ENCODE measurements at regions not wholly inside any gene's neighbourhood (a gene's known extent, or its start where the extent isn't known, plus 50 kb on each side); places are given as distances from the start of the nearest gene placed in this dataset.
"Not testable (repeated sequence)": the region's sequence is repeated elsewhere in the genome, so short reads cannot be mapped to it uniquely, and the experiment has no call there.

- H3K36me3 ChIP-seq (replicated peaks; ENCODE audit: low read depth, low read length); H3K4me1 ChIP-seq (ENCODE audit: low read length); H3K9ac ChIP-seq (ENCODE audit: low read length); H3K4me3 ChIP-seq (ENCODE audit: low read length); H3K4me2 ChIP-seq (ENCODE audit: low read length); H2AFZ ChIP-seq (ENCODE audit: low read depth, low read length); H4K20me1 ChIP-seq (ENCODE audit: insufficient read depth, low read length); H3K79me2 ChIP-seq (ENCODE audit: low read length); H3K9me3 ChIP-seq (ENCODE audit: insufficient read depth, low read length); H3K27ac ChIP-seq (ENCODE audit: low read length); H3K27me3 ChIP-seq (ENCODE audit: low read depth, low read length): not testable (repeated sequence)
Measured at GRCh38 chr21:6034124-6034678, 4487.2 kb upstream of the TPTE start.

- not testable (repeated sequence) for H4K20me1 ChIP-seq (ENCODE audit: insufficient read depth, low read length)
Measured at GRCh38 chr21:6034820-6035473, 4486.4 kb upstream of the TPTE start.

DNA sequence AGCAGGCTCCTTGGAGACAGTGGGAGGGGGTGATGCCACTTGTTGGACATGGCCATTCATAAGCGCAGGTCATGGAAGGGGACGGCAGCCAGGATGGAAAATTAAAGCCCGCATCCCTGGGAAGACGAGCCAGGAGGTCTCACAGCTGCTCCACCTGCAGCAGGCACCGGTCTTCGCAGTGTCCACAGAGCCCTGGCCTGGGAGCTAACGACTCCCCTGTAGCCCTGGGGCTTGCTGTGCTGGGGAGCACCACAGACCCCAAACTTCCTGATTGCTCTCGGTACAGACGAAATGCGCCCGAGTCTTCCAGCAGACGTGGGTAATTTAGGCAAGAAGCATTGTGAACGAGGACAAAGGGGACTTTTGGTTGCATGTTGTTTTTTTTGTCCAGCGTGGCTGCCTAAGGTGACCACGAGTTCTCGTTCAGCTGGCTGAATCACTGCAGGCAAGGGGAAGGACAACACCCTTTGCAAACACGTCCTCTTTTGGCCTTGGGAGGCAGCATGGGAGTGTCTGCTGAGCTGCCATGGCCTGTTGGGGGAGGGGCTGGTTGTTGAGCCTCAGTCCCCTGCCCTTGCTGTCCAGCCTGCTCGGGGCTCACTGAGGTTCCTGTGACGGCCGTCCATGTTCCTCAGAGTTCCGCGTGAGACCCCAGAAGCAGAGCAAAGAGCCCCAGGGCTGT is 4485.8 kb upstream of the TPTE start:
- not testable (repeated sequence) for H4K20me1 ChIP-seq (ENCODE audit: insufficient read depth, low read length); H3K4me1 ChIP-seq (ENCODE audit: low read length); H3K27me3 ChIP-seq (ENCODE audit: low read depth, low read length); H2AFZ ChIP-seq (ENCODE audit: low read depth, low read length); H3K36me3 ChIP-seq (replicated peaks; ENCODE audit: low read depth, low read length); H3K4me3 ChIP-seq (ENCODE audit: low read length); H3K9me3 ChIP-seq (ENCODE audit: insufficient read depth, low read length); H3K9ac ChIP-seq (ENCODE audit: low read length); H3K27ac ChIP-seq (ENCODE audit: low read length); H3K79me2 ChIP-seq (ENCODE audit: low read length); H3K4me2 ChIP-seq (ENCODE audit: low read length)

More at GRCh38 chr21:6034820-6035473, 4486.4 kb upstream of the TPTE start:
- H3K79me2 ChIP-seq (ENCODE audit: low read length); H3K27me3 ChIP-seq (ENCODE audit: low read depth, low read length); H3K27ac ChIP-seq (ENCODE audit: low read length); H2AFZ ChIP-seq (ENCODE audit: low read depth, low read length); H3K4me1 ChIP-seq (ENCODE audit: low read length); H3K9me3 ChIP-seq (ENCODE audit: insufficient read depth, low read length); H3K4me2 ChIP-seq (ENCODE audit: low read length); H3K4me3 ChIP-seq (ENCODE audit: low read length); H3K36me3 ChIP-seq (replicated peaks; ENCODE audit: low read depth, low read length); H3K9ac ChIP-seq (ENCODE audit: low read length): not testable (repeated sequence)

- H3K36me3 ChIP-seq (replicated peaks; ENCODE audit: low read depth, low read length); H3K27me3 ChIP-seq (ENCODE audit: low read depth, low read length); H3K9me3 ChIP-seq (ENCODE audit: insufficient read depth, low read length); H3K4me1 ChIP-seq (ENCODE audit: low read length); H4K20me1 ChIP-seq (ENCODE audit: insufficient read depth, low read length); H2AFZ ChIP-seq (ENCODE audit: low read depth, low read length); H3K27ac ChIP-seq (ENCODE audit: low read length); H3K4me2 ChIP-seq (ENCODE audit: low read length); H3K9ac ChIP-seq (ENCODE audit: low read length); H3K4me3 ChIP-seq (ENCODE audit: low read length); H3K79me2 ChIP-seq (ENCODE audit: low read length): not testable (repeated sequence)
Measured at GRCh38 chr21:6039224-6039623, 4482.2 kb upstream of the TPTE start.

GRCh38 chr21:6040095-6040494 is 4481.3 kb upstream of the TPTE start:
- not testable (repeated sequence) for H3K9ac ChIP-seq (ENCODE audit: low read length); H3K36me3 ChIP-seq (replicated peaks; ENCODE audit: low read depth, low read length); H2AFZ ChIP-seq (ENCODE audit: low read depth, low read length); H4K20me1 ChIP-seq (ENCODE audit: insufficient read depth, low read length); H3K4me2 ChIP-seq (ENCODE audit: low read length); H3K79me2 ChIP-seq (ENCODE audit: low read length); H3K4me3 ChIP-seq (ENCODE audit: low read length); H3K9me3 ChIP-seq (ENCODE audit: insufficient read depth, low read length); H3K27ac ChIP-seq (ENCODE audit: low read length); H3K27me3 ChIP-seq (ENCODE audit: low read depth, low read length); H3K4me1 ChIP-seq (ENCODE audit: low read length)

DNA sequence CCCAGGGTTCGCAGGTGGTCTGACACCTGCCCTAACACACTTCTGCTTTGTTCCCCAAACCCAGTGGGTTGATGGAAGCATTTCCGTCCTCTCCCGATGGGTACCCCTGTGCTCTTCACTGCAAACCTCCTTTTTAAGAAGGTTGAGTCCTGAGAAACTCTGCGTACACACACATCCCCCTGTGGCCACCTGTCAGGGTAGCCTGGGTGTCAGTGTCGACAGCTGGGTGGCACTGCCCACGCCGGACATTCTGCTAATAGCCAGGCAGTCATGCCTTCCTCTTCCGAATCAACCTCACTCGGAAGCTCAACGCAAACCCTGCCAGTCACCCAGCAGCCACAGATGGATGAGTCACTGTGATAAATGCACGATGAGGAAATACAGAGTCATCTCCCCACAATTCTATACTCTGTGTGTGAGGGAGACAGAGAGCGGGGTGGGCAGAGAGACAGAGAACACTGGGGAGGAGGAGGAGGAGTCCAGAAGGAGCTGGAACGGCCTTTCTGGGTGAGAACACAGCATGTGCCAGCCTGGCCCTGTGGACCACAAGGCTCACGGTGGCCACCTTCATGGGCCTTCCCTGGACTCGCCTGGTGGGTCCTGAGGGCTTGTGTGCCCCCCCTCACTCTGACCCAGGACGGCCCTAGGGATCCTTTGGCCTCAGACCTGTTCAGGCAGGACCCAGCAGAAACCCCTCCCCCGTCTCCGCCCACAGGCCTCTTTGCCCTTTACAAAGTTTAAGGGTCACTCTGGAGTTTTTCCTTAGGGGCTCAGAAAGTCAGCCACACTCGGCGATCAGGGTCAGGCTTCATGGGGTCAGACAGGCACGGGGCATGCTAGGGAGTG is 4477.7 kb upstream of the TPTE start:
- not testable (repeated sequence) for H3K9ac ChIP-seq (ENCODE audit: low read length); H3K9me3 ChIP-seq (ENCODE audit: insufficient read depth, low read length); H3K79me2 ChIP-seq (ENCODE audit: low read length); H3K4me3 ChIP-seq (ENCODE audit: low read length); H4K20me1 ChIP-seq (ENCODE audit: insufficient read depth, low read length); H3K36me3 ChIP-seq (replicated peaks; ENCODE audit: low read depth, low read length); H3K4me2 ChIP-seq (ENCODE audit: low read length); H3K4me1 ChIP-seq (ENCODE audit: low read length); H3K27ac ChIP-seq (ENCODE audit: low read length); H2AFZ ChIP-seq (ENCODE audit: low read depth, low read length); H3K27me3 ChIP-seq (ENCODE audit: low read depth, low read length)

GRCh38 chr21:6044695-6045094 is 4476.7 kb upstream of the TPTE start:
- H3K36me3 ChIP-seq (replicated peaks; ENCODE audit: low read depth, low read length); H2AFZ ChIP-seq (ENCODE audit: low read depth, low read length); H3K4me2 ChIP-seq (ENCODE audit: low read length); H3K27ac ChIP-seq (ENCODE audit: low read length); H3K27me3 ChIP-seq (ENCODE audit: low read depth, low read length); H3K4me1 ChIP-seq (ENCODE audit: low read length); H3K9ac ChIP-seq (ENCODE audit: low read length); H3K9me3 ChIP-seq (ENCODE audit: insufficient read depth, low read length); H3K4me3 ChIP-seq (ENCODE audit: low read length); H3K79me2 ChIP-seq (ENCODE audit: low read length); H4K20me1 ChIP-seq (ENCODE audit: insufficient read depth, low read length): not testable (repeated sequence)

DNA sequence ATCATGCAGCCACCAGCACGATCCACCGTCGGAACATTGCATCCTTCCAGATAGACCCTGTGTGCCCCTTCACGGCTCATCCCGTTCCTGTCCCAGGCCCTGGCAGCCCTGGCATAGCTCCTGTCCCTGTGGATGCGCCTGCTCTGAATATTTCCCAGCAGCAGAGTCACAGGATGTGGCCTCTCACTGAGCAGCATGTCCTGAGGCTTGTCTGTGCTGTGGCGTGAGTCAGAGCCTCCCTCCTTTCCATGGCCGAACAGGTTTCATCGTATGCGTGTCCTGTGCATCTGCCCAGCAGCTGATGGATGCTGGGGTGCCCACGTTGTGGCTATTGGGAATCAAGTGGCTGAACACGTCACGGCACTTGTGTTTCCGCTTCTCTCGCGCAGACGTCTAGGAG is 4471.5 kb upstream of the TPTE start:
- not testable (repeated sequence) for H3K27ac ChIP-seq (ENCODE audit: low read length); H3K9ac ChIP-seq (ENCODE audit: low read length); H4K20me1 ChIP-seq (ENCODE audit: insufficient read depth, low read length); H3K4me3 ChIP-seq (ENCODE audit: low read length); H3K4me1 ChIP-seq (ENCODE audit: low read length); H3K27me3 ChIP-seq (ENCODE audit: low read depth, low read length); H3K4me2 ChIP-seq (ENCODE audit: low read length); H3K36me3 ChIP-seq (replicated peaks; ENCODE audit: low read depth, low read length); H2AFZ ChIP-seq (ENCODE audit: low read depth, low read length); H3K9me3 ChIP-seq (ENCODE audit: insufficient read depth, low read length); H3K79me2 ChIP-seq (ENCODE audit: low read length)

- H3K36me3 ChIP-seq (replicated peaks; ENCODE audit: low read depth, low read length); H3K9ac ChIP-seq (ENCODE audit: low read length); H3K4me2 ChIP-seq (ENCODE audit: low read length); H3K9me3 ChIP-seq (ENCODE audit: insufficient read depth, low read length); H3K27me3 ChIP-seq (ENCODE audit: low read depth, low read length); H3K79me2 ChIP-seq (ENCODE audit: low read length); H3K4me3 ChIP-seq (ENCODE audit: low read length); H3K4me1 ChIP-seq (ENCODE audit: low read length); H4K20me1 ChIP-seq (ENCODE audit: insufficient read depth, low read length); H3K27ac ChIP-seq (ENCODE audit: low read length); H2AFZ ChIP-seq (ENCODE audit: low read depth, low read length): not testable (repeated sequence)
Measured at GRCh38 chr21:6052109-6052508, 4469.3 kb upstream of the TPTE start.

All from OCI-LY3 (cell line).